ENCODE measurements at regions not wholly inside any gene's neighbourhood (a gene's known extent, or its start where the extent isn't known, plus 50 kb on each side); places are given as distances from the start of the nearest gene placed in this dataset.
"Not testable (repeated sequence)": the region's sequence is repeated elsewhere in the genome, so short reads cannot be mapped to it uniquely, and the experiment has no call there.

GRCh38 chr9:74092491-74092834, 404.7 kb upstream of the RORB start:
- WGBS, 2 experiments (ENCODE audit: extremely low coverage in 2 of 2, insufficient read length in 1 of 2) = no CpG with 5 or more reads among the region's 1 CpG
- H2AFZ ChIP-seq (replicated peaks; ENCODE audit: low read length, poor library complexity) = no peak overlapping the region
- no peak overlapping the region for H3K23ac ChIP-seq (ENCODE audit: low read depth, low read length)
- H4K8ac ChIP-seq (ENCODE audit: low read depth in 2 of 2, low read length in 2 of 2) = no peak overlapping the region
- H4K5ac ChIP-seq (ENCODE audit: low read depth, low read length) = no peak overlapping the region
- no peak overlapping the region for H3K4ac ChIP-seq (ENCODE audit: low read depth, low read length)
- DNase-seq = no peak
- no peaks in the 10 kb centered on the region for H3K36me3 ChIP-seq (ENCODE audit: control insufficient read depth, insufficient read depth, low read length)
- no peak overlapping the region for H3K56ac ChIP-seq (ENCODE audit: extremely low read depth, insufficient read depth, low read length)
- dilution Hi-C loops (cut with HindIII; ENCODE audit: low sequenced_read_pairs, unreplicated experiment) = no loop called here
- TF ChIP-seq CTCF (conservative IDR thresholded peaks at IDR 0.05; ENCODE audit: low read depth, low read length) (no peak), CHD1 (IDR thresholded peaks at IDR 0.05; ENCODE audit: low read depth, low read length) (no peak), POLR2A (IDR thresholded peaks at IDR 0.05; ENCODE audit: low read depth, low read length) (no peak), NFE2L2 (IDR thresholded peaks at IDR 0.05; ENCODE audit: low read depth, low read length) (no peak), MXI1 (IDR thresholded peaks at IDR 0.05; ENCODE audit: borderline replicate concordance, low read depth, low read length) (no peak)
- no peak overlapping the region for H2BK20ac ChIP-seq (ENCODE audit: low read depth, low read length)
- no peak overlapping the region for H4K91ac ChIP-seq (ENCODE audit: insufficient read depth, low read depth, low read length)
- no peaks in the 10 kb centered on the region for H3K27me3 ChIP-seq (ENCODE audit: control insufficient read depth, insufficient read depth, low read length)
- no peaks in the 10 kb centered on the region for H3K79me1 ChIP-seq (ENCODE audit: low read depth in 1 of 2, low read length in 2 of 2)
- POLR2A ChIA-PET (ENCODE audit: unreplicated experiment) = no interaction called here
- H3K4me1 ChIP-seq (ENCODE audit: control insufficient read depth, insufficient read depth, low read length) = no peaks in the 10 kb centered on the region
- no peaks in the 10 kb centered on the region for H3K9me3 ChIP-seq (ENCODE audit: control insufficient read depth, insufficient read depth, low read length)
- no peak overlapping the region for H3K9ac ChIP-seq (ENCODE audit: low read depth, low read length)
- no TSS peak for BruUV-seq (replicated peaks)
- H2AK9ac ChIP-seq (replicated peaks; ENCODE audit: low read depth, low read length, poor library complexity) = no peak overlapping the region
- H3K27ac ChIP-seq (ENCODE audit: insufficient read depth, low read length) = no peak overlapping the region
- no peaks in the 10 kb centered on the region for H4K20me1 ChIP-seq (ENCODE audit: insufficient read depth, low read length)
- H3K4me2 ChIP-seq (ENCODE audit: low read depth, low read length) = no peak overlapping the region
- no peak overlapping the region for H2AK5ac ChIP-seq (ENCODE audit: low read depth, low read length)
- H3K14ac ChIP-seq (replicated peaks; ENCODE audit: low read depth, low read length) = no peak overlapping the region
- intact Hi-C loops (cut with micrococcal nuclease) = no loop called here
- no peak overlapping the region for H3K4me3 ChIP-seq (ENCODE audit: insufficient read depth, low read depth, low read length)
- ATAC-seq (ENCODE audit: low read depth) = no peak
- H2BK5ac ChIP-seq (ENCODE audit: low read depth, low read length, poor library complexity, severe bottlenecking) = no peak overlapping the region
- CTCF ChIA-PET = no interaction called here
- H2BK120ac ChIP-seq (ENCODE audit: low read depth, low read length) = no peak overlapping the region
- H3K9me1 ChIP-seq (ENCODE audit: insufficient read depth, low read length) = no peaks in the 10 kb centered on the region
- H2BK15ac ChIP-seq (ENCODE audit: low read depth, low read length) = no peak overlapping the region
- H3K18ac ChIP-seq (ENCODE audit: low read depth, low read length) = no peak overlapping the region
- in situ Hi-C loops (cut with MboI; ENCODE audit: low sequenced_read_pairs) = no loop called here

GRCh38 chr9:74094037-74094436, 403.1 kb upstream of the RORB start:
- H3K18ac ChIP-seq (ENCODE audit: low read depth, low read length); BruUV-seq (replicated peaks); H3K4me1 ChIP-seq (ENCODE audit: control insufficient read depth, insufficient read depth, low read length); H2BK5ac ChIP-seq (ENCODE audit: low read depth, low read length, poor library complexity, severe bottlenecking); DNase-seq; ATAC-seq (ENCODE audit: low read depth); H2AFZ ChIP-seq (replicated peaks; ENCODE audit: low read length, poor library complexity); H4K20me1 ChIP-seq (ENCODE audit: insufficient read depth, low read length); H2BK20ac ChIP-seq (ENCODE audit: low read depth, low read length); H2AK5ac ChIP-seq (ENCODE audit: low read depth, low read length); H4K8ac ChIP-seq (ENCODE audit: low read depth in 2 of 2, low read length in 2 of 2); H3K79me1 ChIP-seq (ENCODE audit: low read depth in 1 of 2, low read length in 2 of 2); H3K56ac ChIP-seq (ENCODE audit: extremely low read depth, insufficient read depth, low read length); H3K9me1 ChIP-seq (ENCODE audit: insufficient read depth, low read length); POLR2A ChIA-PET (ENCODE audit: unreplicated experiment); H3K4ac ChIP-seq (ENCODE audit: low read depth, low read length); H3K27ac ChIP-seq (ENCODE audit: insufficient read depth, low read length); H2BK15ac ChIP-seq (ENCODE audit: low read depth, low read length); H3K4me3 ChIP-seq (ENCODE audit: insufficient read depth, low read depth, low read length); H3K9ac ChIP-seq (ENCODE audit: low read depth, low read length); H2BK120ac ChIP-seq (ENCODE audit: low read depth, low read length); dilution Hi-C loops (cut with HindIII; ENCODE audit: low sequenced_read_pairs, unreplicated experiment); H4K91ac ChIP-seq (ENCODE audit: insufficient read depth, low read depth, low read length); H2AK9ac ChIP-seq (replicated peaks; ENCODE audit: low read depth, low read length, poor library complexity); H3K23ac ChIP-seq (ENCODE audit: low read depth, low read length); H3K27me3 ChIP-seq (ENCODE audit: control insufficient read depth, insufficient read depth, low read length); H3K14ac ChIP-seq (replicated peaks; ENCODE audit: low read depth, low read length); H3K36me3 ChIP-seq (ENCODE audit: control insufficient read depth, insufficient read depth, low read length); H4K5ac ChIP-seq (ENCODE audit: low read depth, low read length); in situ Hi-C loops (cut with MboI; ENCODE audit: low sequenced_read_pairs); H3K4me2 ChIP-seq (ENCODE audit: low read depth, low read length); intact Hi-C loops (cut with micrococcal nuclease); H3K9me3 ChIP-seq (ENCODE audit: control insufficient read depth, insufficient read depth, low read length); CTCF ChIA-PET: not testable (repeated sequence)
- WGBS, 2 experiments (ENCODE audit: extremely low coverage in 2 of 2, insufficient read length in 1 of 2) = no CpG with 5 or more reads among the region's 1 CpG

Data from IMR-90 (cell line).